ENCODE measurements at regions not wholly inside any gene's neighbourhood (a gene's known extent, or its start where the extent isn't known, plus 50 kb on each side); places are given as distances from the start of the nearest gene placed in this dataset.

DNA sequence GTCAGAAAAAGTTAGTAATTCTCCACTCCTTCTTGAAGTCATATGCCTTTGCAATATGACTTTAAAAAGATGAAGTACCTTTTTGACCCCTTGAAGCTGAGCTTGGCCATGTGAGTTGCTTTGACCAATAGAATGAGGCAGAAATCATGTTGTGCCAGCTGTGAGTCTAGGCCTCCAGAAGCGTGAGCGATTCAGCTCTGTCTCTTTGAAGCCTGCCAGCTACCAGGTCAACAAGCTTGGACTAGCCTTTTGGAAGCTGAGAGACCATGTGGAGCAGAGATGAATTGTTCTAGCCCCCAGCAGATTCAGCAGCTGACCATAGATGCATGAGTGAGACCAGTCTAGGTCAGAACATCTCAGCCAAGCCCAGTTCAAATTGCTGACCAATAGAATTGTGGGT, 69.8 kb upstream of the EOMES start:
- no peak for TF ChIP-seq POLR2A (IDR thresholded peaks at IDR 0.05; ENCODE audit: low read length)
- TF ChIP-seq GATA1 (IDR thresholded peaks at IDR 0.05; ENCODE audit: low read depth, low read length), result no peak
